ENCODE measurements at regions not wholly inside any gene's neighbourhood (a gene's known extent, or its start where the extent isn't known, plus 50 kb on each side); places are given as distances from the start of the nearest gene placed in this dataset.
"Not testable (repeated sequence)": the region's sequence is repeated elsewhere in the genome, so short reads cannot be mapped to it uniquely, and the experiment has no call there.

DNA sequence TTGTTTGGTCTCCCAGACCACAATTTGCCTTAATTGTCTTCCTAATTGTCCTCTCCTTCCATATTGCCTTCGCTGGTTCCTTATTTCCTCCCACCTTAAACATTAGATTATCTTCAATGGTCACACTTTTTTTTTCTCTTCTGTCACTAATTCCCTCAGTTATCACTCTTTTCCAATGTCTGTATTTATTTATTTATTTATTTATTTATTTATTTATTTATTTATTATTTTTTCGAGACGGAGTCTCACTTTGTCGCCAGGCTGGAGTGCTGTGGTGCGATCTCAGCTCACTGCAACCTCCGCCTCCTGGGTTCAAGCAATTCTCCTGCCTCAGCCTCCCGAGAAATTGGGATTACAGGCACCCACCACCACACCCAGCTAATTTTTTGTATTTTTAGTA, 426.8 kb downstream of the ARL4A start:
- not testable (repeated sequence) for TF ChIP-seq POLR2A, POLR2AphosphoS5 (IDR thresholded peaks at IDR 0.05; ENCODE audit: low read depth, low read length)

All from GM12892 (cell line).